ENCODE measurements at regions not wholly inside any gene's neighbourhood (a gene's known extent, or its start where the extent isn't known, plus 50 kb on each side); places are given as distances from the start of the nearest gene placed in this dataset.

GRCh38 chr20:24109008-24109407 is 120.4 kb upstream of the GGTLC1 start:
- DNase-seq = peak; percentile 56
- no peak overlapping the region for H3K4me3 Mint-ChIP-seq
- WGBS, 2 experiments (ENCODE audit: insufficient coverage in 1 of 2, insufficient read length in 1 of 2) = 94 to 100% methylated on average over 5 to 12 of the region's 12 CpGs
- H3K9me3 ChIP-seq (ENCODE audit: control insufficient read depth, low read length) = no peaks in the 10 kb centered on the region
- H3K4me3 ChIP-seq (ENCODE audit: low read length) = no peak overlapping the region
- no peak overlapping the region for H3K9ac ChIP-seq (ENCODE audit: extremely low read depth, low read length, poor library complexity, severe bottlenecking)
- H3K36me3 ChIP-seq (ENCODE audit: control insufficient read depth, insufficient read depth, low read length) = no peaks in the 10 kb centered on the region
- no peaks in the 10 kb centered on the region for H3K27me3 ChIP-seq (ENCODE audit: control insufficient read depth, insufficient read depth, low read length, poor library complexity, severe bottlenecking)
- TF ChIP-seq CTCF (conservative IDR thresholded peaks at IDR 0.05) = no peak
- H3K27me3 Mint-ChIP-seq (ENCODE audit: insufficient read depth) = no peaks in the 10 kb centered on the region
- H3K4me1 Mint-ChIP-seq = no peaks in the 10 kb centered on the region
- no peak overlapping the region for H3K27ac ChIP-seq (ENCODE audit: low read depth, low read length)
- H3K4me1 ChIP-seq (ENCODE audit: control insufficient read depth, insufficient read depth, low read length) = no peaks in the 10 kb centered on the region
- H3K27ac Mint-ChIP-seq = no peak overlapping the region
- no peaks in the 10 kb centered on the region for H3K36me3 Mint-ChIP-seq (ENCODE audit: low read depth)
- no peaks in the 10 kb centered on the region for H3K9me3 Mint-ChIP-seq

GRCh38 chr20:24108581-24108980 is 120.0 kb upstream of the GGTLC1 start:
- no peak overlapping the region for H3K9ac ChIP-seq (ENCODE audit: extremely low read depth, low read length, poor library complexity, severe bottlenecking)
- H3K27ac ChIP-seq (ENCODE audit: low read depth, low read length) = no peak overlapping the region
- 93 to 100% methylated on average over 1 to 3 of the region's 3 CpGs for WGBS, 2 experiments (ENCODE audit: insufficient coverage in 1 of 2, insufficient read length in 1 of 2)
- Mint-ChIP-seq H3K27ac (no peak overlapping the region), H3K4me3 (no peak overlapping the region), H3K9me3 (no peaks in the 10 kb centered on the region), H3K36me3 (ENCODE audit: low read depth) (no peaks in the 10 kb centered on the region), H3K27me3 (ENCODE audit: insufficient read depth) (no peaks in the 10 kb centered on the region), H3K4me1 (no peaks in the 10 kb centered on the region)
- TF ChIP-seq CTCF (conservative IDR thresholded peaks at IDR 0.05) = no peak
- no peaks in the 10 kb centered on the region for H3K27me3 ChIP-seq (ENCODE audit: control insufficient read depth, insufficient read depth, low read length, poor library complexity, severe bottlenecking)
- no peaks in the 10 kb centered on the region for H3K4me1 ChIP-seq (ENCODE audit: control insufficient read depth, insufficient read depth, low read length)
- no peaks in the 10 kb centered on the region for H3K36me3 ChIP-seq (ENCODE audit: control insufficient read depth, insufficient read depth, low read length)
- DNase-seq = no peak
- no peaks in the 10 kb centered on the region for H3K9me3 ChIP-seq (ENCODE audit: control insufficient read depth, low read length)
- H3K4me3 ChIP-seq (ENCODE audit: low read length) = no peak overlapping the region

GRCh38 chr20:24106801-24107445 is 118.3 kb upstream of the GGTLC1 start:
- Histone ChIP-seq H3K4me3 (ENCODE audit: low read length) (no peak overlapping the region), H3K27ac (ENCODE audit: low read depth, low read length) (no peak overlapping the region), H3K4me1 (ENCODE audit: control insufficient read depth, insufficient read depth, low read length) (no peaks in the 10 kb centered on the region), H3K9me3 (ENCODE audit: control insufficient read depth, low read length) (no peaks in the 10 kb centered on the region), H3K36me3 (ENCODE audit: control insufficient read depth, insufficient read depth, low read length) (no peaks in the 10 kb centered on the region), H3K9ac (ENCODE audit: extremely low read depth, low read length, poor library complexity, severe bottlenecking) (no peak overlapping the region), H3K27me3 (ENCODE audit: control insufficient read depth, insufficient read depth, low read length, poor library complexity, severe bottlenecking) (no peaks in the 10 kb centered on the region)
- no peak for TF ChIP-seq CTCF (conservative IDR thresholded peaks at IDR 0.05)
- 91 to 92% methylated on average over 7 to 8 of the region's 8 CpGs for WGBS, 2 experiments (ENCODE audit: insufficient coverage in 1 of 2, insufficient read length in 1 of 2)
- DNase-seq = no peak
- H3K4me1 Mint-ChIP-seq = peaks cover 3% of the 10 kb centered on the region
- H3K9me3 Mint-ChIP-seq = no peaks in the 10 kb centered on the region
- no peaks in the 10 kb centered on the region for H3K36me3 Mint-ChIP-seq (ENCODE audit: low read depth)
- no peak overlapping the region for H3K4me3 Mint-ChIP-seq
- peaks cover 1% of the 10 kb centered on the region for H3K27me3 Mint-ChIP-seq (ENCODE audit: insufficient read depth)
- no peak overlapping the region for H3K27ac Mint-ChIP-seq
